ENCODE measurements at regions not wholly inside any gene's neighbourhood (a gene's known extent, or its start where the extent isn't known, plus 50 kb on each side); places are given as distances from the start of the nearest gene placed in this dataset.

GRCh38 chr3:81300324-81300927 is 461.0 kb downstream of the GBE1 start:
- no peak for DNase-seq (ENCODE audit: missing footprints)
- intact Hi-C loops (cut with DNase I): loop anchor here (10.0 kb wide), 1 partner anchor 344 kb away; no protein-coding TSS in a partner anchor

DNA sequence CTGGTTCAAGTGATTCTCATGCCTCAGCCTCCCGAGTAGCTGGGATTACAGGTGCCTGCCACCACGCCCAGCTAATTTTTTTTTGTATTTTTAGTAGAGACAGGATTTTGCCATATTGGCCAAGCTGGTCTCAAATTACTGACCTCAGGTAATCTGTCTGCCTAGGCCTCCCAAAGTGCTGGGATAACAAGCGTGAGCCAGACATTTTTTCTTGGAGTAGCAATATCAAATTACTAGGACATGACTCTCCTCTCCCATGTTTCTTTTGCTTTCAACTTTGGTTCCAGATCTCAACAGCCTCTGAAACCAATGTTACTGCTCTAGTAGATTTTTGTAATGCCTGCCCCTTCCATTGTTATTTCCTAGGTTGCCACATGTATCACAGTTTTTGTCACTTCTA is 462.0 kb downstream of the GBE1 start:
- ATAC-seq: no peak
- intact Hi-C loops (cut with DNase I): no loop called here
- DNase-seq (ENCODE audit: missing footprints): no peak

More at GRCh38 chr3:81300324-81300927, 461.0 kb downstream of the GBE1 start:
- no peak for ATAC-seq

DNA sequence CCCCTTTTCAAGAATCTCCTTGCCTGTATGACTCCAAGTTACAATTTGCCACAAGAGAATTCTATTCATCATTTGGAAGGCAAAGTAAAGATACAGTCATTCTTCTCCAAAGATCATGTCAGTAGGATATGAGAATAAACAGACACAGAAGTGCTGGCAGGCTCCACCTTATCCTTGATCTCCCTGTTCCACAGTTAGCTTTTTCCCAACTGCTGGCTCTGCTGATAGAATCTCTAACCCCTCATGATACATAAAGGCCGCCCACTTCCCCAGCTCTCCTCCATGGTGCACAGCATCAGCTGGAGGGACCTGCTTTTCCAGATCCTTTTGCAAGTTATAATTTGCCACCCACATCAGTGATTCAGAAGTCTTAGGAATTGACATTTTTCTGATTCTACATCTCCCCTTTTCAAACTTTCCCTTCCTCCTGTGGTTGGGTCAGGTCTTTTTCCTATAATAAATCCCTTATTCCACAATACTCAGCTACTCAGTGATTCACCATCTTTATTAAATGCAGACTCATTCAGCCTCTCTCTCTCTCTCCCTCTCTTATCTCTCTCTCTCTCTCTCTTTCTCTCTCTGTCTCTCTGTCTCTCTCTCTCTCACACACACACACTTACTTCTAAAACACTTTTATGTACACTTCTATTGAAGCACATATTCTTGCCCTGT is 465.4 kb downstream of the GBE1 start:
- intact Hi-C loops (cut with DNase I): no loop called here
- no peak for ATAC-seq
- DNase-seq (ENCODE audit: missing footprints): no peak

GRCh38 chr3:81293156-81293555 is 468.3 kb downstream of the GBE1 start:
- ATAC-seq: no peak
- intact Hi-C loops (cut with DNase I): no loop called here

GRCh38 chr3:81291586-81291985 is 469.9 kb downstream of the GBE1 start:
- ATAC-seq (no peak), DNase-seq (ENCODE audit: missing footprints) (no peak)
- intact Hi-C loops (cut with DNase I): no loop called here

More at GRCh38 chr3:81293156-81293555, 468.3 kb downstream of the GBE1 start:
- DNase-seq (ENCODE audit: missing footprints): no peak

DNA sequence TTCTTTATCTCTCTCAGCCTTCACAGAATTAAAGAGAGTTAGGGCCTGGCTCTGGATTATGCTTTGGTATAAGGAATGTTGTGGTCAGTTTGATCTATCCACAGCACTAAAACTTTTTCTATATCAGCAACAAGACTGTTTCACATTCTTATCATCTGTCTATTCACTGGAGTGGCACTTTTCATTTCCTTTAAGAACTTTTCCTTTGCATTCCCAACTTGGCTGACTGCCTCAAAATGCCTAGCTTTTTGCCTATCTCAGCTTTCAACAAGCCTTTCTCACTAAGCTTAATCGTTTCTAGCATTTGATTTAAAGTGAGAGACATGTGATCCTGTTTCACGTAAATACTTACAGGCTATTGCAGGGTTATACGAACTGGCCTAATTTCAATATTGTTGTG is 471.8 kb downstream of the GBE1 start:
- no peak for DNase-seq (ENCODE audit: missing footprints)
- intact Hi-C loops (cut with DNase I): no loop called here

DNA sequence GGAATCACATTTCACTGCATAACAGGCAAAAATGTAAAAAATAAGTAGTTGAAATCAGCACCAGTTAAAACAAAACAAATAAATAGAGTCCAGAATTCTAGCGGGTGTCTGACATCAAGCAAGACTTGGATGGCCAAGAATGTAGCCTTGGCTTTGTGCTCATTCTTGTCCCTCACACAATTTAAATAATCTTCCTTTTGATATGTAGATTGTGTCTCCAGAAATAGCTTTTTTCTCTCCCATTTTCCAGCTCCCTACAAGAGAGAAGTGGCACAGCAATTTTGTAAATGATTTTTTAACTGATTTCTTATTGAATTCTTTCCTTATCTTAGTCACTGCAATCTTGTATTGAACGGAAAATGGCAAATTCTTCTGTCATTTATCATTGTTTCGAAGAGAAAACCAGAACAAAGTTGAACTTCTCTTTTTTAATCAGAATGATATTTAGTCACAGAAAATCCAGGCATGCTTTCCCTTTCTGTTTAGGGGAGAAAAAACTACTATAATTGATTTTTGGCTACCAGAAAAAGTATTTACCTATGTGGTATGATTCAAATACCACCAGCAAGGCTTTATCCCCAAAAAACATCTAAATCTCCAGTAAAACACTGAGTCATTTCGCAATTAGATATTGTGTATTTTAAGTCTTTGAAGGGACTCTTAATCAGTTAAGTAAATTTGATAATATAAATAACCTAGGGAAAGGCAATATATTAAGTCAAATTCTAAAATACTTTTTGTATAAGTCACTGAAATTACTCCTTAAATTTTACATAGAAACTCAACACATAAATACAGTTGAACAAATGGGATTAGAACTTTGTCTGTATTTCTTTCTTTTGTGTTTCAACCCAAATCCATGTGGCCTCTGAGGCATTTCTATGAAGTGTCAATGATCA is 481.7 kb downstream of the GBE1 start:
- DNase-seq (ENCODE audit: missing footprints) (no peak), ATAC-seq (no peak)
- intact Hi-C loops (cut with DNase I): no loop called here

More for the DNA sequence above, 471.8 kb downstream of the GBE1 start:
- no peak for ATAC-seq

DNA sequence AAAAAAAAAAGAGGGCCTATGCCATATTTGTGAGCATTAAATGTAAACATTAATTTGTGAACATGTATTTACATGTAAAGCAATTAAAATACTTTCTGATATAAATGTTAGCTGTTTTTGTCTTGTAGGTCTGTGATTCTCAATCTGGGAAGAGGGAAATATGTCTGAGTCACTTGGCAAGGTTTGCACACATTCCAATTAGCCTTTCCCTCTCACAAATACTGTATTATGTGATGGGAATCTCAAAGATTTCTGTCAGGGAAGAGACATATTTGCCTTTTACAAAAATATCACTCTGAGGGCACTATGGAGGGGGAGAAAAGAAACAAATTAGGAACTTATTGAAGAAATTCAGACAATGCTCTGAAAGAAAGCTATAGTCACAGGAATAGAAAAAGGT is 483.6 kb downstream of the GBE1 start:
- ATAC-seq: no peak
- intact Hi-C loops (cut with DNase I): no loop called here
- no peak for DNase-seq (ENCODE audit: missing footprints)

GRCh38 chr3:81274671-81275070 is 486.8 kb downstream of the GBE1 start:
- no peak for DNase-seq (ENCODE audit: missing footprints)
- ATAC-seq: no peak
- intact Hi-C loops (cut with DNase I): no loop called here

GRCh38 chr3:81270603-81271379 is 490.7 kb downstream of the GBE1 start:
- intact Hi-C loops (cut with DNase I): no loop called here
- DNase-seq (ENCODE audit: missing footprints): no peak
- ATAC-seq: no peak

DNA sequence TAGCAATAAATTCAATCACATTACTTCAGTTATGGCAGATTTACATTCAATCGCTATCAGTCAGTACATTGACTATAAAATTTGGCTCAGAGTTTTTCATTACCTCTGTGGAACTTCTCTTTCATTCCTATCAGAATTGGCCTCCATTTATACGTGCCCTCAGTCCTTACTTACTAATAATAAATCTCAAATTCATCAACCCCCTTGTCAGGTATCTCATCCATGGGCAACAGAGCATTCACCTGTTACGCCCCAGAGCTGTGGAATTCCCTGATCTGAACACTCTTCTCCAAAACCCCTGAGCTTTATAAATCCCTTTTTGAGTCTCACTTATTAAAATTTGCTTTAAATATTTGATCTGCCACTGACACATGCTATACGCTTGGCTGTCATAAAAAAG is 492.9 kb downstream of the GBE1 start:
- ATAC-seq (no peak), DNase-seq (ENCODE audit: missing footprints) (no peak)
- intact Hi-C loops (cut with DNase I): no loop called here

DNA sequence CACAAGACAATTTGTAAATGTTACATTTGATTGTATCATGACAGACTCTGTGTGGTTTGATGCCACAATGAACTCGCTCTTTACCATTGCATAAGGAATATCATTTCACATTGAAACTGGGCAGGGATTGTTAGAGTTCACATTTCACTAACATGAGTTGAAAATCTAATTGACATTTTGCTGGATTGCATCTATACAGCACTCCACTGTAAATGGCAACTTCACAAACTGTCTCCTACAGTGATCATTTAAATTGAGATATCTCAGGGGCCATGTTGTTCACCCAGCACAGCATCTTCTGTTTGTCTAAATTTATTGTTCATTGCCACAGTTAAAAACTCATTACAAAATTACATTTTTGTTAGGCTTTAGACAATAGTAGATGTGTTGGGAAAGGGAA is 499.4 kb downstream of the GBE1 start:
- intact Hi-C loops (cut with DNase I): no loop called here
- ATAC-seq (no peak), DNase-seq (ENCODE audit: missing footprints) (no peak)

GRCh38 chr3:81255463-81255862 is 506.0 kb downstream of the GBE1 start:
- DNase-seq (ENCODE audit: missing footprints) (no peak), ATAC-seq (no peak)
- intact Hi-C loops (cut with DNase I): no loop called here

DNA sequence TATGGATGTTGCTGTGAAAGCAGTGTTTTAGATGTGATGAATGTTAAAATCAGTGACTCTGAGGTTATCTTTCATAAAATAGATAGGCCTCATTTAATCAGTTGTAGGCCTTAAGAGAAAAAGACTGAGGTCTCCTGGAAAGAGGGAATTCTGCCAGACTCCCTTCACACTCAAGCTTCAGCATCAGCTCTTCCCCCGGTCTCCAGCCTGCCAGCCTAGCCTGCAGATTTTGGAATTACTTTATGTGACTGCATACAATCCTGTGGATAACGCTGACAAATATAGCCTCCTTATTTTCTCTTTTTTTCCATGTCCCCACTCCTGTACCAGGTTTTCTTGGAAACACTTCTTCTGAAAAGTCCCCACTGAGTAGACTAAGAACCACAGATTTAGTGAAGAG is 510.3 kb downstream of the GBE1 start:
- intact Hi-C loops (cut with DNase I): no loop called here
- ATAC-seq: no peak
- no peak for DNase-seq (ENCODE audit: missing footprints)

DNA sequence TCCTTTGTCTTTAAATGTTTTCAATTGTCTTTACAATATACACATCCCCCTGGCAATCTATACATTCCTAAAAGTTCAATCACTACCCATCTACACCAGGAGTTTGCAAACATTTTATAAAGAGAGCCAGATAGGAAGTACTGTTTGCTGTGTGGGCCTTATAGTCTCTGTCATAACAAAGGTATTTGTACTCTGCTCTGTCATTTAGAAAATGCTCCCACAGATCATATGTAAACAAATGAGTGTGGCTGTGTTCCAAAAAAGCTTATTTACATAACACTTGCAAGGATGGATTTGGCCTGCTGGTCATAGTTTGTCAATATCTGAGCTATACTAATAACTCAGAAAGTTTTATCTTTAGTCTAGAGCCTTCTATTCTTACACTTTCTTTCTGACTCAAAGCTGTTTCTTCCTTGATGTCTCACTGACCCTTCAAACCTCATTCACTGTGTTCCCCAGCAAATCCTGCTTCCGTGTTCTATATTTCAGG is 511.9 kb downstream of the GBE1 start:
- DNase-seq (ENCODE audit: missing footprints): no peak
- intact Hi-C loops (cut with DNase I): no loop called here
- ATAC-seq: no peak

DNA sequence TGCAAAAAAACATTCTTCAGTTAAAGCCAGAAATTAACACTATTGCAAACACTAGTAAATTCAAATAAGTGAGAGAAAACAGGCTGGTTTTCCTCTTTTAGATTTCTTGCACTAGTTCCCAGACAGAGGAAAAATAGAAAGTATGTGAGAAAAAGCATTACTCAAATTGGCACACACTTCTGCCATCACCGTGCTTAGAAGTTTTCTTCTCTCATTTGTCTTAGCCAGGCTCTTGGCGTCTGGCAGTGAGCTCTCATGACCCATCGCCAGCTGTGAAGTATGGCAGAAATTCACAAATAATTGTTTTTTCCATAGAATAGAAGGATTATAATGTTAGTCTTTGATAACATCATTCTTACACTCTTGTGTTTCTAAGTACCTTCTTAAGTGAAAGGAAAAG is 515.9 kb downstream of the GBE1 start:
- intact Hi-C loops (cut with DNase I): no loop called here
- ATAC-seq (no peak), DNase-seq (ENCODE audit: missing footprints) (no peak)

DNA sequence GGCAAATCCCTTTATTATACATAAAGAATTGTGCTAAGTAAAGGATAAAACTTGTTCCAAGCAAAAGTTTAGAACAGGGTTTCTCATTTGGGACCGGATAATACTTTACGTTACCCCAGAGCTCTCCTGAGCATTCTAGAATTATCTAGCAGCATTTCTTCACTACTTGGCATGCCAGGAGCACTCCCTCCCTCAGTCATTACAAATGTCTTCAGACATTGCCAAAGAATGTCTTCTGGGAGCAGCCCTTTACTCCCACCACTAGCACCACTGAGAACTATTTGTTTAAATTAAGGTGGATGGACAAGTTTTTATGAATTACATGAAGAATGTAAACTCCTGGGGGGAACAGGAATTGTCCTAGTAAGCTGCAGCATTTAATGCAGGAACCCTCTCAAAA is 516.4 kb downstream of the GBE1 start:
- intact Hi-C loops (cut with DNase I): no loop called here
- no peak for ATAC-seq
- DNase-seq (ENCODE audit: missing footprints): no peak

- ATAC-seq (no peak), DNase-seq (ENCODE audit: missing footprints) (no peak)
- intact Hi-C loops (cut with DNase I): no loop called here
Measured at GRCh38 chr3:81244231-81244630, 517.2 kb downstream of the GBE1 start.

DNA sequence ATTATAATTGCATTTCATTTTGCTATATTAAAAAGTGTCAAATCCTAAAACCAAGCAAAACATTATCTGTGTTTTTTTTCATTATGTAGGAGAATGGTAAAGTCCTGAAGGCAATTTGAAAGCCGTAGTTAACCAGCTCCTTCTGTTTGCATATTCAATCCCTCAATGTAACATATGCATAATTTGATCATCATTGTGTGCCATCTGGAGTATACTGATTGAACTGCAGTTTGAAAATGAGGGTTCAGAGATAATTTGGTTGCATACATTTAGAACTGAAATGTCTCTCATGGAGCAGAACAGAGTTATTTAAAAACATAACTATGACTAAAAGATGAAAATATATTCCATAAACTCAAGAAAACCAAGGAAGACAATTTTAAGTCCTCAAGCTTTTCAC is 518.6 kb downstream of the GBE1 start:
- intact Hi-C loops (cut with DNase I): no loop called here
- ATAC-seq (no peak), DNase-seq (ENCODE audit: missing footprints) (no peak)
